ENCODE measurements at regions not wholly inside any gene's neighbourhood (a gene's known extent, or its start where the extent isn't known, plus 50 kb on each side); places are given as distances from the start of the nearest gene placed in this dataset.

DNA sequence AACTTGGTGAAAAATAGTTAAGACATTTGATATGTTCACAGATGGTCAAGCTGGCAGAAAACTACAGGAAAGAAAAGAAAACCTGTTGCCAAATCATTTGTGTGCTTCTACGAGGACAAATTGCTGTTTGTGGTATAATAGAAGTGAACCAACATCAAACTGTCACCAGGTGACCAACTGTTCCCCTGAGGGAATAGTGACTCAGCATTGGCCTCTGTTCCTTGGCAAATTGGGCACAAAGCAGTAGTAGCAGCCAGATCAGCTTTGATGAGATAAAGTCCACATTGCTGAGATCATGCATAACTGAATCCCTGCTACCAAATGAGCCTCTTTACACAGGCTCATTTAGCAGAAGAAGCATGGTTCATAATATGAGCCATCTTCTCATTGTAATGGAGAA lies 103.5 kb downstream of the POSTN start:
- TF ChIP-seq, protein P1, sequence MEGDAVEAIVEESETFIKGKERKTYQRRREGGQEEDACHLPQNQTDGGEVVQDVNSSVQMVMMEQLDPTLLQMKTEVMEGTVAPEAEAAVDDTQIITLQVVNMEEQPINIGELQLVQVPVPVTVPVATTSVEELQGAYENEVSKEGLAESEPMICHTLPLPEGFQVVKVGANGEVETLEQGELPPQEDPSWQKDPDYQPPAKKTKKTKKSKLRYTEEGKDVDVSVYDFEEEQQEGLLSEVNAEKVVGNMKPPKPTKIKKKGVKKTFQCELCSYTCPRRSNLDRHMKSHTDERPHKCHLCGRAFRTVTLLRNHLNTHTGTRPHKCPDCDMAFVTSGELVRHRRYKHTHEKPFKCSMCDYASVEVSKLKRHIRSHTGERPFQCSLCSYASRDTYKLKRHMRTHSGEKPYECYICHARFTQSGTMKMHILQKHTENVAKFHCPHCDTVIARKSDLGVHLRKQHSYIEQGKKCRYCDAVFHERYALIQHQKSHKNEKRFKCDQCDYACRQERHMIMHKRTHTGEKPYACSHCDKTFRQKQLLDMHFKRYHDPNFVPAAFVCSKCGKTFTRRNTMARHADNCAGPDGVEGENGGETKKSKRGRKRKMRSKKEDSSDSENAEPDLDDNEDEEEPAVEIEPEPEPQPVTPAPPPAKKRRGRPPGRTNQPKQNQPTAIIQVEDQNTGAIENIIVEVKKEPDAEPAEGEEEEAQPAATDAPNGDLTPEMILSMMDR (IDR thresholded peaks at IDR 0.05; ENCODE audit: unreplicated experiment): no peak

DNA sequence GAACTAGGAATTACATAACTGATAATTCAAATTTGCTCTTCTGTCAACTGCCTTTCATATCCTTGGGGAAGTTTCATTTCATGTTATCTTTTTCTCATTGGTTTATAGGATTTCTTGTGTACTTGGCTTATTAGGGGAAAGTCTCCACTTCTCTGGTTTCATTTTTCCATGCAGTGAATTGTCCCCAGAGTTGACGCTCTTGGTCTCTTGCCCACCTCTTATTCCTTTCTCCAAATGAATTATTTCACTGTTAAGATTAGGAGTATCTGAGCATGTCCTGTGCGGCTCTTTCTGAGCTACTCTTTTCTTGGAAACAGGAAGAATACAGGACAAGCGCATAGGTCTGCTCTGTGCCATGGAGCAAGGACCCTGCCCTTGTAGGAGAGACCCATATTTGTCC lies 104.8 kb downstream of the POSTN start:
- no peaks in the 10 kb centered on the region for H3K9me3 Mint-ChIP-seq (ENCODE audit: low read depth)
- H3K27me3 Mint-ChIP-seq: no peaks in the 10 kb centered on the region
- DNase-seq (ENCODE audit: low spot score, unreplicated experiment): no peak
- no peak overlapping the region for H3K27ac Mint-ChIP-seq
- H3K4me1 Mint-ChIP-seq (ENCODE audit: low read depth): peaks cover 4% of the 10 kb centered on the region
- TF ChIP-seq, protein P1 (IDR thresholded peaks at IDR 0.05; ENCODE audit: unreplicated experiment): no peak
- no peak overlapping the region for H3K4me3 Mint-ChIP-seq (ENCODE audit: low read depth)
- no peaks in the 10 kb centered on the region for H3K36me3 Mint-ChIP-seq (ENCODE audit: insufficient read depth)

More for the DNA sequence above, 103.5 kb downstream of the POSTN start:
- H3K36me3 Mint-ChIP-seq (ENCODE audit: insufficient read depth): no peaks in the 10 kb centered on the region
- no peaks in the 10 kb centered on the region for H3K9me3 Mint-ChIP-seq (ENCODE audit: low read depth)
- H3K4me1 Mint-ChIP-seq (ENCODE audit: low read depth): peaks cover 4% of the 10 kb centered on the region
- no peak overlapping the region for H3K27ac Mint-ChIP-seq
- no peak overlapping the region for H3K4me3 Mint-ChIP-seq (ENCODE audit: low read depth)
- H3K27me3 Mint-ChIP-seq: no peaks in the 10 kb centered on the region
- no peak for DNase-seq (ENCODE audit: low spot score, unreplicated experiment)

DNA sequence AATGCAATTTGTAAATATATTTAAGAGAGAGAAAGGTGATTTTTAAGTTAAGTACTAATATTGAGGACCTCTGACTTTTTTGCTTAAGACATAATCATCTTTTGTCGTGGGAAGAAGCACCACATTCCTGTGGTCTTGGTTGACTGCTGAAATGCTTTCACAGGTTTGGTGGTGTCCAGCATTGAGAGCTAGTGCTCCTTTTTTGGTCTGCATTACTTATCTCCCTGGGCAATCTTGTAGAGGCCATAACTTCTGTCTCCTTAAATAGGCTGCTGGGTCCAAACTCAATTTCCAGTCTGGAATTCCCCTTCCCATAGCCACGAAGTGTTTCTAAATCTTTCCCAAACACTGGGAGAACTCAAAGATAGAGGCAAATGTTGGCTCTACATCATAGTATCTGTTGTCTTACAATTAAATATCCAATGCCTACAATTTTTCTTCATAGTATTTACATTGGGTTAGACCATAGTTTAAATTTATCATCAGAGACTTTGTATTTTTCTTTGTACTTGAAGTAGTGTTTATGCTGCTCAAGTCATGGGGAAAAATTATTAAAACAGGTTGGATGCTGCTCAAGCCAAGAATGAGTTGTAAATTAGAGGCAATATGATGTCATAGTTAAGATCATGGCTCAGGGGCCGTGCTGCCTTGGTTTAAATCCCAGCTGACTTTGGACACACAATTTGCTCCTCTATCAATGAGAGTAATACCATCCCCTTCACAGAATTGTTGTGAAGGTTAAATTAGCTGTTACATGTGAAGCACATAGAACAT lies 105.6 kb downstream of the POSTN start:
- Mint-ChIP-seq H3K27ac (no peak overlapping the region), H3K4me3 (ENCODE audit: low read depth) (no peak overlapping the region), H3K27me3 (no peaks in the 10 kb centered on the region), H3K36me3 (ENCODE audit: insufficient read depth) (no peaks in the 10 kb centered on the region), H3K4me1 (ENCODE audit: low read depth) (peaks cover 4% of the 10 kb centered on the region), H3K9me3 (ENCODE audit: low read depth) (no peaks in the 10 kb centered on the region)
- no peak for DNase-seq (ENCODE audit: low spot score, unreplicated experiment)
- TF ChIP-seq, protein P1 (IDR thresholded peaks at IDR 0.05; ENCODE audit: unreplicated experiment): no peak

DNA sequence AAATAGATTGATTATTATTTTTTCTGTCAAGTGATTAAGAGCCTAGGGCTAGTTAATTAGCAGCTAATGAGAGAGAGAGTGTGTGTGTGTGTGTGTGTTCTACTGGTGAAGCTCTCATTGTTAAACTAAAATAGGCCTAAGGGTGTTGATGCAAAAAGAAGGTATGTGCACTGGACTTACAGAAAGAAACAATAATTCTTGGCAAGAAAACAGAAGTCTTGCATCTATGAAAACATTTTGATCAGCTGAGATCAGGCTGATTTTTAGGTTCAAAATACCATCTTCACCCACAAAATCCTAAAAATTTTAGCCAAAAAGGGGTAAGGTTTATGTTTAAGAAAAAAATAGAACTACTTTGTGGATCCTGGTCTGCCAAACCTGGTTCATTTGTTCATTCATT lies 106.5 kb downstream of the POSTN start:
- Mint-ChIP-seq H3K36me3 (ENCODE audit: insufficient read depth) (no peaks in the 10 kb centered on the region), H3K4me1 (ENCODE audit: low read depth) (peaks cover 4% of the 10 kb centered on the region), H3K4me3 (ENCODE audit: low read depth) (no peak overlapping the region), H3K27me3 (no peaks in the 10 kb centered on the region), H3K27ac (no peak overlapping the region), H3K9me3 (ENCODE audit: low read depth) (no peaks in the 10 kb centered on the region)
- DNase-seq (ENCODE audit: low spot score, unreplicated experiment): no peak
- TF ChIP-seq, protein P1 (IDR thresholded peaks at IDR 0.05; ENCODE audit: unreplicated experiment): no peak

DNA sequence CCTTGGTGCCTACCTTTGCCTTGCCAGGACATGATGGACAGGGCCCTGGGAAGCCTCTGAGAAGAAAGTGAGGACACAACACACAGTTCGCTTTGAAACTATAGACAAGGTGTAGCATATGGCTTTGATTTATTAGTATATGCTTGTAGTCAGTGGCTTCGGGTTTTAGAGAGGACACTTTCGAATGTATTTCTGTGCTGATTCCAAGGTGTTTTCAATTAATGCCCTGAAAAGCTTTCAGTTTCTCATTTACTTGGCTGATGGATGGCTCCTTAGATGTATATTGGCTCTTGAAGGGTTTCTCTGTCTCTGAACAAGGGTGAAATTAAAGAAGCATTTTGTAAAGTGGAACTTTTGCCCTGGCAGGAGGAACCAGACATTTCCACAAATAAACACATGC lies 106.9 kb downstream of the POSTN start:
- Mint-ChIP-seq H3K27me3 (no peaks in the 10 kb centered on the region), H3K27ac (no peak overlapping the region), H3K9me3 (ENCODE audit: low read depth) (no peaks in the 10 kb centered on the region), H3K4me1 (ENCODE audit: low read depth) (peaks cover 4% of the 10 kb centered on the region), H3K4me3 (ENCODE audit: low read depth) (no peak overlapping the region), H3K36me3 (ENCODE audit: insufficient read depth) (no peaks in the 10 kb centered on the region)
- TF ChIP-seq, protein P1 (IDR thresholded peaks at IDR 0.05; ENCODE audit: unreplicated experiment): no peak
- no peak for DNase-seq (ENCODE audit: low spot score, unreplicated experiment)
